ENCODE measurements at regions not wholly inside any gene's neighbourhood (a gene's known extent, or its start where the extent isn't known, plus 50 kb on each side); places are given as distances from the start of the nearest gene placed in this dataset.

DNA sequence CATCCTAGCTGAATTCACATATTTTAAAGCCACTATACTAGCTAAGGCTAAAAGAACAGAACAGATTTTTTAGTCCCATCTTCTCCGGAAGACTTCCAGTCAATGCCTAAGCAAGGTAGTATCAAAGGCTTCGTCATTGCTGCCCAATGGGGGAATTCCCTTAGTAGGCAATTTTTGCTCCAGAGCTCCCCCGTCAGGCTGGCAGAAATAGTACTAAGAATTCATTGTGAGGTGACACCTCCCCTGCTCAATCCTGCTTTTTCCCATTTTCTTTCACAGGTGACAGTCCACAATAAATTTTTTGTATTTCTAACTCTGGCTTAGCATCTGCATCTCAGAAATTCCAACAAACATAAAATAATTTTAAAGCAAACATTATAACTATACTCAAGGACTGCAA lies 52.8 kb upstream of the SRSF6 start:
- TF ChIP-seq, protein P1, sequence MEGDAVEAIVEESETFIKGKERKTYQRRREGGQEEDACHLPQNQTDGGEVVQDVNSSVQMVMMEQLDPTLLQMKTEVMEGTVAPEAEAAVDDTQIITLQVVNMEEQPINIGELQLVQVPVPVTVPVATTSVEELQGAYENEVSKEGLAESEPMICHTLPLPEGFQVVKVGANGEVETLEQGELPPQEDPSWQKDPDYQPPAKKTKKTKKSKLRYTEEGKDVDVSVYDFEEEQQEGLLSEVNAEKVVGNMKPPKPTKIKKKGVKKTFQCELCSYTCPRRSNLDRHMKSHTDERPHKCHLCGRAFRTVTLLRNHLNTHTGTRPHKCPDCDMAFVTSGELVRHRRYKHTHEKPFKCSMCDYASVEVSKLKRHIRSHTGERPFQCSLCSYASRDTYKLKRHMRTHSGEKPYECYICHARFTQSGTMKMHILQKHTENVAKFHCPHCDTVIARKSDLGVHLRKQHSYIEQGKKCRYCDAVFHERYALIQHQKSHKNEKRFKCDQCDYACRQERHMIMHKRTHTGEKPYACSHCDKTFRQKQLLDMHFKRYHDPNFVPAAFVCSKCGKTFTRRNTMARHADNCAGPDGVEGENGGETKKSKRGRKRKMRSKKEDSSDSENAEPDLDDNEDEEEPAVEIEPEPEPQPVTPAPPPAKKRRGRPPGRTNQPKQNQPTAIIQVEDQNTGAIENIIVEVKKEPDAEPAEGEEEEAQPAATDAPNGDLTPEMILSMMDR (IDR thresholded peaks at IDR 0.05) = no peak
- TF ChIP-seq POLR2A (IDR thresholded peaks at IDR 0.05) = no peak
